Sigmoid colon (tissue), 3 donors: ENCODE measurements at regions not wholly inside any gene's neighbourhood (a gene's known extent, or its start where the extent isn't known, plus 50 kb on each side); places are given as distances from the start of the nearest gene placed in this dataset.

Source experiments
- POLR2A ChIP-seq, 2 donors: fragments of 450-650 bp; IDR thresholded peaks; one replicate each; pipeline ENCODE4 v1.6.1; 2016; ENCODE audit warnings: antibody characterized with exemption in 2 of 2, mild to moderate bottlenecking in 2 of 2, moderate library complexity in 2 of 2
- TF ChIP-seq, protein P1 (sequence below), 4 experiments: fragments of 450-650 bp in 3 of 4; fragments of 200-600 bp in 1 of 4; IDR thresholded peaks; one replicate each; pipeline ENCODE4 v1.5.1; 2016 to 2019; ENCODE audit warnings: antibody characterized with exemption in 4 of 4, mild to moderate bottlenecking in 3 of 4, moderate library complexity in 2 of 4

DNA sequence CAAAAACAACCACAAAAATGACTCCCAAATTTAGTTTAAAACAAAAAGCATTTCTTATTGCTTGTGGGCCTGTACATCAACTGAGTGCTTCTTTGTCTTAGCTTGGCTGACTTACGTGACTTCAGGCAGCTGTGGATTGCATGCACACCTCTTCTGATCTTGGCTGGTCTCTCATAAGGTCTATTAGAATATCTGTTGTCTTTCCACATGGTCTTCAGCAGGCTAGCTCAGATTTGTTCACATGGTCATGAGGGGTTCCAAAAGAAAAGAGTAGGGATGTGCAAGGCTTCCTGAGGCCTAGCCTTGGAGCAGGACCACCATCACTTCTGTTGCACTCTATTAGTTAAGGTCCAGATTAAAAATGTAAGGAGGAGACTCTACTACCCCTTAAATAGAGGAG is 120.1 kb downstream of the LRRC70 start:
- TF ChIP-seq, protein P1, sequence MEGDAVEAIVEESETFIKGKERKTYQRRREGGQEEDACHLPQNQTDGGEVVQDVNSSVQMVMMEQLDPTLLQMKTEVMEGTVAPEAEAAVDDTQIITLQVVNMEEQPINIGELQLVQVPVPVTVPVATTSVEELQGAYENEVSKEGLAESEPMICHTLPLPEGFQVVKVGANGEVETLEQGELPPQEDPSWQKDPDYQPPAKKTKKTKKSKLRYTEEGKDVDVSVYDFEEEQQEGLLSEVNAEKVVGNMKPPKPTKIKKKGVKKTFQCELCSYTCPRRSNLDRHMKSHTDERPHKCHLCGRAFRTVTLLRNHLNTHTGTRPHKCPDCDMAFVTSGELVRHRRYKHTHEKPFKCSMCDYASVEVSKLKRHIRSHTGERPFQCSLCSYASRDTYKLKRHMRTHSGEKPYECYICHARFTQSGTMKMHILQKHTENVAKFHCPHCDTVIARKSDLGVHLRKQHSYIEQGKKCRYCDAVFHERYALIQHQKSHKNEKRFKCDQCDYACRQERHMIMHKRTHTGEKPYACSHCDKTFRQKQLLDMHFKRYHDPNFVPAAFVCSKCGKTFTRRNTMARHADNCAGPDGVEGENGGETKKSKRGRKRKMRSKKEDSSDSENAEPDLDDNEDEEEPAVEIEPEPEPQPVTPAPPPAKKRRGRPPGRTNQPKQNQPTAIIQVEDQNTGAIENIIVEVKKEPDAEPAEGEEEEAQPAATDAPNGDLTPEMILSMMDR (IDR thresholded peaks at IDR 0.05) = no peak
- TF ChIP-seq POLR2A (IDR thresholded peaks at IDR 0.05) = no peak
